ENCODE measurements at regions not wholly inside any gene's neighbourhood (a gene's known extent, or its start where the extent isn't known, plus 50 kb on each side); places are given as distances from the start of the nearest gene placed in this dataset.
"Not testable (repeated sequence)": the region's sequence is repeated elsewhere in the genome, so short reads cannot be mapped to it uniquely, and the experiment has no call there.

DNA sequence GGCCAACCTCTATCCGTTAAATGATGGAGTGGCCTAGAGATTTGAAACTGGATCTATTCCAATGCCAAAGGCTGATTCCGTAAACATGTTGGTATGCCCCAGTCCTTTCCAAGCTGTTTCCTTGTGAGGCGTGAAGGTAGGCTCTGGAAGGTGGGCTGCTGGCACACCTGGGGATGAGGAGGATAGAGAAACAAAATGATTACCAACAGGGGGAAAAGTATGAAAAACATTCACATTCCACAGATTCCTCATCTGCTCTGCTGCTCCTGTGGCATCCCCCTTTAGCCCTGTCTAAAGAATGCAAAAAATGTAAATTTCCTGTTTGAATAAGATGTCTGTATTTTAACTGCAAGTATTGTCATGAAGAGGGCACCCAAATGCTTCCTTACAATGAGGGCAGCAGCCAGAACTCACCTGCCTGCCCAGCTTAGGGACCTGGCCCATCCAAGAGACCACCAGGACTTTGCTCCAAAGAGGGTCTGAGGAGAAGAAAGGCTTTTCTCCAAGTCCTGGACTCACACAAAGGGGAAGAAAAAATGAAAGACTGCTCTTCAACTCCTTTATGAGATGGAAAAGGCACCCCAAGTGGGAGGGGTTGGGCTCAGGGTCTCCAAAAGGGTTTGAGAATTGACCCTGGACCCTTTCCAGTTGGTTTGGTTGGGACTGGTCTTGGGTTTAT, 132.3 kb upstream of the PELI1 start:
- H3K27ac ChIP-seq (ENCODE audit: low read depth, low read length) = no peak overlapping the region
- H3K9me3 ChIP-seq (ENCODE audit: control insufficient read depth in 3 of 3, low read length in 3 of 3) = no peaks in the 10 kb centered on the region
- no peak overlapping the region for H3K4me3 ChIP-seq (ENCODE audit: low read length in 3 of 3)
- peaks cover 10 to 16% (median 16%) of the 10 kb centered on the region in 3 donors for H3K4me1 ChIP-seq (ENCODE audit: control insufficient read depth in 3 of 3, insufficient read depth in 3 of 3, low read length in 3 of 3)
- H3K9ac ChIP-seq (ENCODE audit: low read depth in 1 of 3, low read length in 3 of 3) = no peak overlapping the region
- no peaks in the 10 kb centered on the region for H3K36me3 ChIP-seq (ENCODE audit: control insufficient read depth in 3 of 3, insufficient read depth in 3 of 3, low read length in 3 of 3)
- no peaks in the 10 kb centered on the region for H3K27me3 ChIP-seq (ENCODE audit: control insufficient read depth in 3 of 3, insufficient read depth in 3 of 3, low read length in 3 of 3)

DNA sequence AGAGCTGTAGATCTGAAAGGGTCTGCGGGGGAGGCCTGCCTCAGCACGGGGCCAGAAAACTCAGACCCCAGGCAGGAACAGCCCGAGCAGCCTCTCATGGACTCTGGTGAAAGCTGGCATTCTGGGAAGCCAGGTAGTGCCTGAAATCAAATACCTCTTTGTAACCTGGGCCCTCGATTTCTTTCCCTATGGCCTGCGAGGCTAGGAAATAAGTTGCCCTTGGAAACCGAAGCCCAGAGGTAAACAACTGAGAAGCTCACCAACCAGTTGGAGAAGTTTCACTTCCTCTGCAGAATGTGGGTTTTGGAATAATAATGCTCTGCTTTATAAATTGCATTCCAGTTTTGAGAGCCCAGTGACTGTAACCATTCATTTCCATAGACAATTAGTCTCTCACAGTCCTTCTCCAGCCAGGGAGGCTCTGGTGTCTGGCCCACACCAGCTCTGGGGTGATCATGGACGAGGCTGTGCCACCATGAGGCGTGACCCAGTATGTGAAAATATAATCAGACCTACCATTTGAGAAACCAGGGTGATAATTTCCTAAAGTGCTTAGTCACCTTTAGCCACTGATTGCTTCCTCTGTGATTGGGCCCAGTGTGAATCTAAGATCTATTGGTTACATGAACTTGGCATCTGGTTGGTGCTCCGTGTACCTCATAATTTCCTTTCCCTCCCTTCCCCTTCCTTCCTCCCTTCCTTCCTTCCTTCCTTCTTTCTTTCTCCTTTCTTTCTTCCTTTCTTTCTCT, 133.1 kb upstream of the PELI1 start:
- no peak overlapping the region for H3K4me3 ChIP-seq (ENCODE audit: low read length in 3 of 3)
- no peaks in the 10 kb centered on the region for H3K27me3 ChIP-seq (ENCODE audit: control insufficient read depth in 3 of 3, insufficient read depth in 3 of 3, low read length in 3 of 3)
- H3K9ac ChIP-seq (ENCODE audit: low read depth in 1 of 3, low read length in 3 of 3) = no peak overlapping the region
- no peaks in the 10 kb centered on the region for H3K36me3 ChIP-seq (ENCODE audit: control insufficient read depth in 3 of 3, insufficient read depth in 3 of 3, low read length in 3 of 3)
- H3K9me3 ChIP-seq (ENCODE audit: control insufficient read depth in 3 of 3, low read length in 3 of 3) = no peaks in the 10 kb centered on the region
- H3K27ac ChIP-seq (ENCODE audit: low read depth, low read length) = no peak overlapping the region
- H3K4me1 ChIP-seq (ENCODE audit: control insufficient read depth in 3 of 3, insufficient read depth in 3 of 3, low read length in 3 of 3) = peaks cover 10 to 16% (median 16%) of the 10 kb centered on the region in 3 donors

DNA sequence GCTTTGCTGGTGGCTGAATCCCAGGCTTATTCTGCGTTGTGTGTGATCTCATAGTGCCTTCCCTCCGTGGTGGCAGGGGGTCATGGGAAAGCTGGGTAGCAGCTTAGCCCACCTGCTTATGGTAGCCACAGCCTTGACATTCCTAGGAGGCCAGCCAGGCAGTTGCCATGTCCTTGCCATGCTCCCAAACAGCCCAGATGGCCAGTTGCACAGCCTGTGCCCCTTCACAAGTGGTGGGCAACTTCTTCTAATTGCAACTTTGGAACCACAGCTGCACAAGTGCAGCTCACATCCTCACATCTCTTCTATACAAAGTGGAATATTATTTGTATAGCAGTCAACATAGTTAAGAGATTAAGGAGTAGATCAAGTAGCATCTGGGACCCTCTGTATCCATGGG, 136.6 kb upstream of the PELI1 start:
- not testable (repeated sequence) for H3K27me3 ChIP-seq (ENCODE audit: control insufficient read depth in 3 of 3, insufficient read depth in 3 of 3, low read length in 3 of 3); H3K36me3 ChIP-seq (ENCODE audit: control insufficient read depth in 3 of 3, insufficient read depth in 3 of 3, low read length in 3 of 3); H3K27ac ChIP-seq (ENCODE audit: low read depth, low read length); H3K9ac ChIP-seq (ENCODE audit: low read depth in 1 of 3, low read length in 3 of 3); H3K9me3 ChIP-seq (ENCODE audit: control insufficient read depth in 3 of 3, low read length in 3 of 3); H3K4me3 ChIP-seq (ENCODE audit: low read length in 3 of 3)
- H3K4me1 ChIP-seq (ENCODE audit: control insufficient read depth in 3 of 3, insufficient read depth in 3 of 3, low read length in 3 of 3) = peaks cover 0 to 12% (median 12%) of the 10 kb centered on the region in 3 donors

DNA sequence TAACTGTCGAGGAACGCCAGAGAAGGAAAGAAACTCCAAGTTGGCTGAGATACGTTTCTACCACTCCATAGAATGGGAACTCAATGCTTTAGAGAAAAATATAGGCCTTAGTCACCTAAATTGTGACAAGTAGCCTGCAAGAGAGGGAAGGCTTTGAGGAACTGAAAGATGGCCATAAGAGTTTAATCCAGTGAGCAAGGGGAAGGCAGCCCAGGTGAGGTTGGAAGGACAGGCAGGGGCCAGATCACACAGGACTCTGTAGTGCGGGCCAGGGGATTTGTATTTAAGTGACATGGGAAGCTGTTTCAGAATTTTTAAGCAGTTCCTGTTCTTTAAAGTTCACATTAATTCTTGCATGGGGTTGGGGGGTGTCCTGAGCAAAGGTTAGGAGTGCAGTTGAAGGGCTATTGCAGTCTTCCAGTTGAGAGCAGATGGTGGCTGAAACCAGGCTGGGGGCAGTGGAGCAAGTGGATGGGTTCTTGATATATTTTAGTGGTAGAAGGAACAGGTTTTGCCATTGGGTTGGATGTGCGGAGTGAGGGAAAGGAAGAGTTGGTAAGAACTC, 138.9 kb upstream of the PELI1 start:
- Histone ChIP-seq H3K4me3 (ENCODE audit: low read length in 3 of 3) (no peak overlapping the region), H3K4me1 (ENCODE audit: control insufficient read depth in 3 of 3, insufficient read depth in 3 of 3, low read length in 3 of 3) (peaks cover 0 to 13% (median 12%) of the 10 kb centered on the region in 3 donors), H3K9me3 (ENCODE audit: control insufficient read depth in 3 of 3, low read length in 3 of 3) (no peaks in the 10 kb centered on the region), H3K27ac (ENCODE audit: low read depth, low read length) (no peak overlapping the region), H3K36me3 (ENCODE audit: control insufficient read depth in 3 of 3, insufficient read depth in 3 of 3, low read length in 3 of 3) (no peaks in the 10 kb centered on the region), H3K27me3 (ENCODE audit: control insufficient read depth in 3 of 3, insufficient read depth in 3 of 3, low read length in 3 of 3) (no peaks in the 10 kb centered on the region), H3K9ac (ENCODE audit: low read depth in 1 of 3, low read length in 3 of 3) (no peak overlapping the region)

DNA sequence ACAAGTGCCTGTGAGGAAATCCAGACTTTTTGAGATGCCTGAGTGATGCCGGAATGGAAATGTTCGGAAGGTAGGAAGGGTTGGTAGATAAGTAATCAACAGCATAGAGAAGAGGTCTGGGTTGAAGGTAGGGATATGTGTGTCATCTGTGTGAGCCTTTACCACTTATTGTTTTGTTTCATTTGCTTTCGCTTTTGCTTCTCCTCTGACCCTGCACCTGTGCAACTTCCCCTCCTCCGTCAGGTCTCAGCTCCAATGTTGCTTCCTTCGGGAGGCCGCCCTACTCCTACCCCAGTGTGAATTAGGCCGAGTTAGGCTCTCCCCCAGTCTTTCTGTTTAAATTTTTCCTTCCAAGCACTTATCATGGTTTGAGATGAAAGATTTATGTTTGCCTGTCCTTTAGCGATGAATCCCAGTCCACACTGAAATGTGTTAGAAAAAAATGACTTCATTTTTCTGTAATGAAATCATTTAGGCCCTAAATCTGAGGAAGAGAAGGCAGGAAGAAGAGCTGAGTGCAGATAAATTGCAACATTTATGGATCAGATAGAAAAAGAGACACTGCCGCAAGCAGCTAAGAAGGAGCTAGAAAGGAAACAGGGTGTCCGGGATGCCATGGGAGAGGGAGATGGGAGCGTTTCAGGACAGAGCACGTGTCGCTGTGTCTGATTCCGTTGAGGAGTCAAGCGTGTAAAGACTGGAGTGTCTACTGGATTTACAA, 139.6 kb upstream of the PELI1 start:
- no peaks in the 10 kb centered on the region for H3K9me3 ChIP-seq (ENCODE audit: control insufficient read depth in 3 of 3, low read length in 3 of 3)

DNA sequence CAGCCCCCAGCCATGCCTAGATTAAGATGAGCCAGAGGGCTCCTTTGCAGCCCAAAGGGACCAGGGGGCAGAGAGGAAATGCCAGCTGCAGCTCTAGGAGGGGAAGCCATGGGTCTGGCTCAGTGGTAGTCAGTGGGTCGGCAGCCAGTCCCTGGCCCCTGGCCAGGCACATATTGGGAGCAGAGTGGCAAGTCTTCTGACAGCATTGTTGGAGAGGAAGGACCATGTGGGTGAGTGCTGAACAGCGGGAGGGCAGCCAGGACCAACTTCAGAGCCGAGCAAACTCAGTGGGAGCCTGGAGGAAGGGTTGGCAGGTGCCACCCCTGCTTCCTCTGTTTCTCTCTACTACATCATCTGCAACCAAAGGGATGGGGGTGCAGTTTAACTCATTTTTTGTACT, 140.5 kb upstream of the PELI1 start:
- peaks cover 6 to 18% (median 14%) of the 10 kb centered on the region in 3 donors for H3K4me1 ChIP-seq (ENCODE audit: control insufficient read depth in 3 of 3, insufficient read depth in 3 of 3, low read length in 3 of 3)
- H3K9me3 ChIP-seq (ENCODE audit: control insufficient read depth in 3 of 3, low read length in 3 of 3) = no peaks in the 10 kb centered on the region
- no peak overlapping the region for H3K27ac ChIP-seq (ENCODE audit: low read depth, low read length)
- no peaks in the 10 kb centered on the region for H3K27me3 ChIP-seq (ENCODE audit: control insufficient read depth in 3 of 3, insufficient read depth in 3 of 3, low read length in 3 of 3)
- no peaks in the 10 kb centered on the region for H3K36me3 ChIP-seq (ENCODE audit: control insufficient read depth in 3 of 3, insufficient read depth in 3 of 3, low read length in 3 of 3)
- H3K4me3 ChIP-seq (ENCODE audit: low read length in 3 of 3) = no peak overlapping the region
- no peak overlapping the region for H3K9ac ChIP-seq (ENCODE audit: low read depth in 1 of 3, low read length in 3 of 3)

More for the DNA sequence above, 139.6 kb upstream of the PELI1 start:
- H3K27me3 ChIP-seq (ENCODE audit: control insufficient read depth in 3 of 3, insufficient read depth in 3 of 3, low read length in 3 of 3) = no peaks in the 10 kb centered on the region
- peaks cover 4 to 18% (median 12%) of the 10 kb centered on the region in 3 donors for H3K4me1 ChIP-seq (ENCODE audit: control insufficient read depth in 3 of 3, insufficient read depth in 3 of 3, low read length in 3 of 3)
- H3K27ac ChIP-seq (ENCODE audit: low read depth, low read length) = no peak overlapping the region
- peak overlapping the region in 1 of 3 donors; percentile 11 for H3K4me3 ChIP-seq (ENCODE audit: low read length in 3 of 3)
- H3K36me3 ChIP-seq (ENCODE audit: control insufficient read depth in 3 of 3, insufficient read depth in 3 of 3, low read length in 3 of 3) = no peaks in the 10 kb centered on the region
- H3K9ac ChIP-seq (ENCODE audit: low read depth in 1 of 3, low read length in 3 of 3) = no peak overlapping the region

DNA sequence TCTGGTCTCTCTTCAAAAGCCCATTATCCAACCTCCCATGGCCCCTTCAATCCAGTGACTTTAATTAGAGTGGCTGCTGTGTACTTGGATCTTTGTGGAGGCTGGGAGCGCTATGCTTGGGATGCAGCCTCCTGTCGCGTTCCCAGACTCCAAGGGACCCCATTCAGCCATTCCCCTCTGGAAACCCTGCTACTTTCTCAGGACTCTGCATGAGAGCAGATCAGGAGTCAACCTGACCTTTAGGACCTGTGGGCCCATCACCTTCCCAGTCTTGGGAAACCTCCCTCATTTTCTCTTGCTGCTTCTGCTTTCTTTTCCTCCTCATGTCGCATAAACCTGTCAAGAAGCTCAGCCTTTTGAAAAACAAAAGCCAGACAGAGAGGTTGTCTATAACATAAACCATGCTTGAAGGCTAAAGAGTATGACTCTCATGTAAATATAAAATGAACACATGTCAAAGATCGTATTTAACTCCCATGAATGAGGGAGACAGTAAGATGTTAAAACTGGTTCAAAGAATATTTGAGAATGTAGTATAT, 143.1 kb upstream of the PELI1 start:
- Histone ChIP-seq H3K9ac (ENCODE audit: low read depth in 1 of 3, low read length in 3 of 3) (no peak overlapping the region), H3K27ac (ENCODE audit: low read depth, low read length) (no peak overlapping the region), H3K36me3 (ENCODE audit: control insufficient read depth in 3 of 3, insufficient read depth in 3 of 3, low read length in 3 of 3) (no peaks in the 10 kb centered on the region), H3K9me3 (ENCODE audit: control insufficient read depth in 3 of 3, low read length in 3 of 3) (no peaks in the 10 kb centered on the region), H3K4me1 (ENCODE audit: control insufficient read depth in 3 of 3, insufficient read depth in 3 of 3, low read length in 3 of 3) (peaks cover 7 to 18% (median 14%) of the 10 kb centered on the region in 3 donors), H3K27me3 (ENCODE audit: control insufficient read depth in 3 of 3, insufficient read depth in 3 of 3, low read length in 3 of 3) (no peaks in the 10 kb centered on the region), H3K4me3 (ENCODE audit: low read length in 3 of 3) (no peak overlapping the region)

DNA sequence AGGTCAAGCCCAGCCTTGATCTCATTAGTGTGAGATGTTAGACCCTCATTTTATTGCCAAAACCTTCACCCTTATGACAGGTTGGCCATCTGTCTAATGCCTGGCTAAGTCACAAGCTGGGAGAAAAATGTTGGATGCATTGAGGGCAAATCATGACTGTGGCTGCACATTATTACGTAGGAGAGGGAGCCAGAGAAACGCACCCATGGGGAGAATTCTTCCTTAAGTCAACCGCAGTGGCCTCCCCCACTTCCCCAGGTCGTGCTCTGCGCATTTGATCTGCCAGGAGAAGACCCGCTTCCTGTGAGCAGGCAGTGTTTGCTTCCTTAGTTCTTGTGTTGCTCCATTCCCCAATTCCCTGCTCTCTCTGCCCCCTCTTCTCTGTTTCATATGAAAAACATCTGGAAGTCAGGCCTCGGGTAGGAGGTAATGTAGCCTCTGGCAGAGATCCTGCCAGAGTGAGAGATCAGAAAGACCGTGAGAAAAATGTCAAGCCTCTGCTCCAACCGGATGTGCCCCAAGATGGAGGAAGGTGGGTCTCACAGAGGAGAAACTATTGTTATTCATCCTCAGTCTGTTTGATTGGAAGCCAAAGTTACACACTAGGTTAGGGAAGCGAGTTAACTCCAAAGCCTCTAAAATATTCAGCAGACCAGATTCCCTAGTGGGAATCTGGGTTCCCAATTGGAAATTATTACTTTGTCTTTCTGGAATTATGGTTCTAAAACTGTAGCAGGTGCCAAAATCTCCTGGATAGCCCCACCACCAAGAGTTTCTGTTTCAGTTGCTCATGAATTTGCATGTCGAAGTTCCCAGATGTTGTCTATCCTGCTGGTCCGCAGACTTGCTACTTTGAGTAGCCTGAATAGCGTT, 144.3 kb upstream of the PELI1 start:
- H3K4me3 ChIP-seq (ENCODE audit: low read length in 3 of 3) = peak overlapping the region in 1 of 3 donors; percentile 13
- no peaks in the 10 kb centered on the region for H3K36me3 ChIP-seq (ENCODE audit: control insufficient read depth in 3 of 3, insufficient read depth in 3 of 3, low read length in 3 of 3)
- H3K27me3 ChIP-seq (ENCODE audit: control insufficient read depth in 3 of 3, insufficient read depth in 3 of 3, low read length in 3 of 3) = no peaks in the 10 kb centered on the region
- no peak overlapping the region for H3K9ac ChIP-seq (ENCODE audit: low read depth in 1 of 3, low read length in 3 of 3)
- peaks cover 7 to 18% (median 14%) of the 10 kb centered on the region in 3 donors for H3K4me1 ChIP-seq (ENCODE audit: control insufficient read depth in 3 of 3, insufficient read depth in 3 of 3, low read length in 3 of 3)
- no peaks in the 10 kb centered on the region for H3K9me3 ChIP-seq (ENCODE audit: control insufficient read depth in 3 of 3, low read length in 3 of 3)
- peak overlapping the region; percentile 30 for H3K27ac ChIP-seq (ENCODE audit: low read depth, low read length)

DNA sequence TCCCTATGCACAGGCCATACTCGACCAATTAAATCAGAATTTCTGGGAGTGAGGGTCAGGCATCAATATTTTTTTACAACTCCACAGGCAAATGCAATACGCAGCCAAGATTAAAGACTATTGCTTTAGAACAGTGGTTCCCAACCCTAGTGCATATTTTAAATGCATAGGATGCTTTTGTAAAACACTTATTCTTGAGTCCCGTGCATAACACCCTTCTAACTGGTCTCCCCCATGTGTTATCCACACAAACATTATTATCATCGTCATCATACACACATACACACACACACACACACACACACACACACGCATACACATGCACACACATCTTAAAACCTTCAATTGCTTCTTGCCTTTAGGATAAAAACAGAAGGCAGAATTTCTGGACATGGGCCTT, 145.0 kb upstream of the PELI1 start:
- H3K9ac ChIP-seq (ENCODE audit: low read depth in 1 of 3, low read length in 3 of 3) = no peak overlapping the region
- H3K36me3 ChIP-seq (ENCODE audit: control insufficient read depth in 3 of 3, insufficient read depth in 3 of 3, low read length in 3 of 3) = no peaks in the 10 kb centered on the region
- H3K9me3 ChIP-seq (ENCODE audit: control insufficient read depth in 3 of 3, low read length in 3 of 3) = no peaks in the 10 kb centered on the region
- peak overlapping the region; percentile 30 for H3K27ac ChIP-seq (ENCODE audit: low read depth, low read length)
- no peaks in the 10 kb centered on the region for H3K27me3 ChIP-seq (ENCODE audit: control insufficient read depth in 3 of 3, insufficient read depth in 3 of 3, low read length in 3 of 3)
- peaks cover 7 to 15% (median 8%) of the 10 kb centered on the region in 3 donors for H3K4me1 ChIP-seq (ENCODE audit: control insufficient read depth in 3 of 3, insufficient read depth in 3 of 3, low read length in 3 of 3)
- no peak overlapping the region for H3K4me3 ChIP-seq (ENCODE audit: low read length in 3 of 3)
